GM12864 (cell line): ENCODE measurements at regions not wholly inside any gene's neighbourhood (a gene's known extent, or its start where the extent isn't known, plus 50 kb on each side); places are given as distances from the start of the nearest gene placed in this dataset.

Experiments used
- DNase-seq: peaks from one replicate; pipeline ENCODE4 v3.0.0-alpha.2; 2011; ENCODE audit warnings: low read depth
- H3K4me3 ChIP-seq: 2 replicates; pipeline ENCODE4 v1.5.1; 2011; ENCODE audit warnings: mild to moderate bottlenecking, low read depth, low read length, control low read depth
- TF ChIP-seq, protein P1 (sequence below): IDR thresholded peaks from 2 replicates; pipeline ENCODE4 v1.5.1; 2011; ENCODE audit warnings: low read depth, mild to moderate bottlenecking, moderate library complexity, low read length, control low read depth, inconsistent platforms; ENCODE audit errors: missing control alignments

- no peak overlapping the region for H3K4me3 ChIP-seq
- DNase-seq = no peak
- TF ChIP-seq, protein P1, sequence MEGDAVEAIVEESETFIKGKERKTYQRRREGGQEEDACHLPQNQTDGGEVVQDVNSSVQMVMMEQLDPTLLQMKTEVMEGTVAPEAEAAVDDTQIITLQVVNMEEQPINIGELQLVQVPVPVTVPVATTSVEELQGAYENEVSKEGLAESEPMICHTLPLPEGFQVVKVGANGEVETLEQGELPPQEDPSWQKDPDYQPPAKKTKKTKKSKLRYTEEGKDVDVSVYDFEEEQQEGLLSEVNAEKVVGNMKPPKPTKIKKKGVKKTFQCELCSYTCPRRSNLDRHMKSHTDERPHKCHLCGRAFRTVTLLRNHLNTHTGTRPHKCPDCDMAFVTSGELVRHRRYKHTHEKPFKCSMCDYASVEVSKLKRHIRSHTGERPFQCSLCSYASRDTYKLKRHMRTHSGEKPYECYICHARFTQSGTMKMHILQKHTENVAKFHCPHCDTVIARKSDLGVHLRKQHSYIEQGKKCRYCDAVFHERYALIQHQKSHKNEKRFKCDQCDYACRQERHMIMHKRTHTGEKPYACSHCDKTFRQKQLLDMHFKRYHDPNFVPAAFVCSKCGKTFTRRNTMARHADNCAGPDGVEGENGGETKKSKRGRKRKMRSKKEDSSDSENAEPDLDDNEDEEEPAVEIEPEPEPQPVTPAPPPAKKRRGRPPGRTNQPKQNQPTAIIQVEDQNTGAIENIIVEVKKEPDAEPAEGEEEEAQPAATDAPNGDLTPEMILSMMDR = no peak
Observed at GRCh38 chr3:16692486-16693344, 87.5 kb upstream of the DAZL start.

GRCh38 chr3:16693820-16694219 is 88.6 kb upstream of the DAZL start:
- TF ChIP-seq, protein P1 = no peak
- no peak overlapping the region for H3K4me3 ChIP-seq
- DNase-seq = no peak

DNA sequence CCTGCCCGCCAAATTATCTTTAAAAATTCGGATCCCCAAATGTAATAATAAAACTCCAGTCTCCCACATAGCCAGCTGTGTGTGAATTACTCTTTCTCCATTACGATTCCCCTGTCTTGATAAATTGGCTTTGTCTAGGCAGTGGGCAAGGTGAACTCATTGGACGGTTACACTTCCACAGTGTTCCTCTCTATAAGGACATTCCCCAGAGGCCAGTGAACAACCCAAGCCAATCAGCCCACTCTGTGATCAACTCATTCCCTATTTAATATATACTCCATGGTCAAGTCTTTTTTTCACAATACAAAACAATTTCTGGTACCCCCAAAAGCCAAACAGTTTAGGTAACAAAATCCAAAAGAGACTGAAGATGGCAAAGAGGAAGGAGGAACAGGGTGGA is 90.5 kb upstream of the DAZL start:
- no peak for DNase-seq
- H3K4me3 ChIP-seq = no peak overlapping the region
- TF ChIP-seq, protein P1 = no peak

GRCh38 chr3:16697443-16698147 is 92.4 kb upstream of the DAZL start:
- TF ChIP-seq, protein P1 = no peak
- no peak overlapping the region for H3K4me3 ChIP-seq
- DNase-seq = no peak

DNA sequence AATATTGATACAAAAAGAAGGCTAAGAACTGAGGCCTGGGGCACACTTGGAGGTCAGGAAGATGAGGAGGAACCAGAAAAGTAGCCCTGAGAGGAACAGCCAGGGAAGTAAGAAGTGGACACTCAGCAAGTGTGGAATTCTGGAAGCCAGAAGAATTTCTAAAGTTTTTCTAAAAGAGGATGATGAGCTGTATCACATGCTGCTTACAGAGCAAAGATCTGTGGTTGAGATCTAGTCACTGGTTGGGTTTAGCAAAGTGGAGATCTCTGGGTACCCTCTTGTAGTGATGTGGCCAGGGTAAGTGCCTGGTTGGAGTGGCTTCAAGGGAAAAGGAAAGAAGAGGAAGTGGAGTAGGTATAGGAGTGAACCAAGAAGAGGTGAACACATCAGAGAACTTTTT is 95.4 kb upstream of the DAZL start:
- TF ChIP-seq, protein P1 = no peak
- no peak overlapping the region for H3K4me3 ChIP-seq
- no peak for DNase-seq

GRCh38 chr3:16704941-16705340 is 99.7 kb upstream of the DAZL start:
- TF ChIP-seq, protein P1 = no peak
- DNase-seq = no peak
- no peak overlapping the region for H3K4me3 ChIP-seq
